OCI-LY1 (cell line): ENCODE measurements at regions not wholly inside any gene's neighbourhood (a gene's known extent, or its start where the extent isn't known, plus 50 kb on each side); places are given as distances from the start of the nearest gene placed in this dataset.

Experiments used
- H2AFZ ChIP-seq: fragments of 200-600 bp; sonication (generic), shearing (Covaris generic); 2 replicates; pipeline ENCODE4 v1.6.0; 2014; ENCODE audit warnings: antibody characterized with exemption, mild to moderate bottlenecking, low read length
- H3F3A ChIP-seq: fragments of 200-600 bp; sonication (generic), shearing (Covaris generic); 2 replicates; pipeline ENCODE4 v1.6.0; 2014; ENCODE audit warnings: mild to moderate bottlenecking, antibody characterized with exemption, low read length, moderate library complexity; ENCODE audit not compliant: insufficient read depth
- H3K27ac ChIP-seq: fragments of 200-600 bp; sonication (generic); 2 replicates; pipeline ENCODE4 v1.5.1; 2014; ENCODE audit warnings: low read length, mixed run types, mild to moderate bottlenecking, low read depth; ENCODE audit not compliant: poor library complexity, severe bottlenecking
- H3K27me3 ChIP-seq: fragments of 200-600 bp; sonication (generic); 2 replicates; pipeline ENCODE4 v1.6.0; 2014; ENCODE audit warnings: antibody characterized with exemption, mild to moderate bottlenecking, low read length, moderate library complexity; ENCODE audit not compliant: insufficient read depth
- H3K36me3 ChIP-seq: fragments of 200-600 bp; sonication (generic); 2 replicates; pipeline ENCODE4 v1.6.1; 2014; ENCODE audit warnings: mild to moderate bottlenecking, antibody characterized with exemption, low read length, moderate library complexity, mixed read lengths; ENCODE audit not compliant: insufficient read depth
- H3K4me1 ChIP-seq: fragments of 200-600 bp; sonication (generic); 2 replicates; pipeline ENCODE4 v1.5.1; 2014; ENCODE audit warnings: mild to moderate bottlenecking, low read length, moderate library complexity; ENCODE audit not compliant: insufficient read depth, severe bottlenecking
- H3K4me2 ChIP-seq: fragments of 200-600 bp; sonication (generic), shearing (Covaris generic); 2 replicates; pipeline ENCODE4 v1.6.1; 2014; ENCODE audit warnings: low read length
- H3K4me3 ChIP-seq: fragments of 200-600 bp; sonication (generic); 2 replicates; pipeline ENCODE4 v1.5.1; 2014; ENCODE audit warnings: low read length, low read depth, mild to moderate bottlenecking, mixed read lengths; ENCODE audit not compliant: poor library complexity, severe bottlenecking
- H3K79me2 ChIP-seq: fragments of 200-600 bp; shearing (Covaris generic); 2 replicates; pipeline ENCODE4 v1.6.1; 2016; ENCODE audit warnings: mixed run types, low read length, mixed read lengths; ENCODE audit not compliant: insufficient read depth
- H3K9ac ChIP-seq: fragments of 200-600 bp; sonication (generic), shearing (Covaris generic); 2 replicates; pipeline ENCODE4 v1.6.1; 2014; ENCODE audit warnings: mild to moderate bottlenecking, low read length, mixed read lengths
- H3K9me2 ChIP-seq: fragments of 200-600 bp; sonication (generic), shearing (Covaris generic); 2 replicates; pipeline ENCODE4 v1.6.1; 2014; ENCODE audit warnings: low read depth, mild to moderate bottlenecking, low read length, mixed read lengths
- H3K9me3 ChIP-seq: fragments of 200-600 bp; shearing (Covaris generic); 2 replicates; pipeline ENCODE4 v1.6.1; 2014; ENCODE audit warnings: low read length, mixed read lengths
- H4K20me1 ChIP-seq: fragments of 200-600 bp; sonication (generic), shearing (Covaris generic); 2 replicates; pipeline ENCODE4 v1.6.0; 2016; ENCODE audit warnings: mild to moderate bottlenecking, low read length; ENCODE audit not compliant: insufficient read depth
- CTCF ChIP-seq: fragments of 200-600 bp; sonication (generic), shearing (Covaris generic); IDR thresholded peaks from 2 replicates; pipeline ENCODE4 v1.5.1; 2017; ENCODE audit warnings: mild to moderate bottlenecking, antibody characterized with exemption, low read length, moderate library complexity, mixed read lengths
- EZH2 ChIP-seq: fragments of 200-600 bp; sonication (generic), shearing (Covaris generic); IDR thresholded peaks from 2 replicates; pipeline ENCODE4 v1.8.0; 2017; ENCODE audit warnings: borderline replicate concordance, mixed run types, mild to moderate bottlenecking, antibody characterized with exemption, low read length, moderate library complexity, mixed read lengths

GRCh38 chr11:28547321-28547741, 439.1 kb downstream of the METTL15 start:
- Histone ChIP-seq H3K4me1 (no peaks in the 10 kb centered on the region), H3K36me3 (no peaks in the 10 kb centered on the region), H3K27ac (no peak overlapping the region), H3K9me2 (no peaks in the 10 kb centered on the region), H2AFZ (no peak overlapping the region), H3F3A (no peaks in the 10 kb centered on the region), H3K4me2 (no peak overlapping the region), H3K79me2 (no peaks in the 10 kb centered on the region), H3K27me3 (no peaks in the 10 kb centered on the region), H4K20me1 (no peaks in the 10 kb centered on the region), H3K4me3 (no peak overlapping the region), H3K9ac (no peak overlapping the region), H3K9me3 (no peaks in the 10 kb centered on the region)
- TF ChIP-seq CTCF (no peak), EZH2 (no peak)

- no peaks in the 10 kb centered on the region for H3F3A ChIP-seq
- no peaks in the 10 kb centered on the region for H3K4me1 ChIP-seq
- no peak overlapping the region for H2AFZ ChIP-seq
- no peak overlapping the region for H3K4me2 ChIP-seq
- H3K9me2 ChIP-seq: no peaks in the 10 kb centered on the region
- no peaks in the 10 kb centered on the region for H3K36me3 ChIP-seq
- H3K27ac ChIP-seq: no peak overlapping the region
- TF ChIP-seq EZH2 (no peak), CTCF (no peak)
- H3K27me3 ChIP-seq: no peaks in the 10 kb centered on the region
- H4K20me1 ChIP-seq: no peaks in the 10 kb centered on the region
- no peak overlapping the region for H3K4me3 ChIP-seq
- no peaks in the 10 kb centered on the region for H3K9me3 ChIP-seq
- no peaks in the 10 kb centered on the region for H3K79me2 ChIP-seq
- H3K9ac ChIP-seq: no peak overlapping the region
Observed at GRCh38 chr11:28545536-28545935, 437.3 kb downstream of the METTL15 start.

GRCh38 chr11:28542561-28542960, 434.4 kb downstream of the METTL15 start:
- Histone ChIP-seq H3K4me2 (no peak overlapping the region), H3K27me3 (no peaks in the 10 kb centered on the region), H3K79me2 (no peaks in the 10 kb centered on the region), H3K27ac (no peak overlapping the region), H3F3A (no peaks in the 10 kb centered on the region), H2AFZ (no peak overlapping the region), H3K9me2 (no peaks in the 10 kb centered on the region), H3K9me3 (no peaks in the 10 kb centered on the region), H4K20me1 (no peaks in the 10 kb centered on the region), H3K9ac (no peak overlapping the region), H3K4me3 (no peak overlapping the region), H3K4me1 (no peaks in the 10 kb centered on the region), H3K36me3 (no peaks in the 10 kb centered on the region)
- TF ChIP-seq EZH2 (no peak), CTCF (no peak)
